ENCODE measurements at regions not wholly inside any gene's neighbourhood (a gene's known extent, or its start where the extent isn't known, plus 50 kb on each side); places are given as distances from the start of the nearest gene placed in this dataset.
A peak's percentile ranks its signal among the peaks of the same experiment; 100 is the strongest.

GRCh38 chr22:23376256-23376655 lies 195.9 kb downstream of the BCR start:
- peak; percentile 64 for DNase-seq

GRCh38 chr22:23375031-23375827 lies 194.9 kb downstream of the BCR start:
- no peak for DNase-seq

GRCh38 chr22:23373601-23374000 lies 193.3 kb downstream of the BCR start:
- DNase-seq = no peak

GRCh38 chr22:23370251-23370650 lies 189.9 kb downstream of the BCR start:
- DNase-seq = no peak

GRCh38 chr22:23369054-23369685 lies 188.9 kb downstream of the BCR start:
- no peak for DNase-seq

Measured in NCI-H69 (cell line).